Natural killer cell treated with Interleukin-12 subunit alpha and Interleukin-12 subunit beta and Interleukin-15 and Interleukin-18, amount 100 ng/mL, for 72 hours (primary cell): ENCODE measurements at regions not wholly inside any gene's neighbourhood (a gene's known extent, or its start where the extent isn't known, plus 50 kb on each side); places are given as distances from the start of the nearest gene placed in this dataset.

Experiments
- ATAC-seq, 2 donors: fragments of 150-1000 bp; cut with Tn5 transposase in 1 of 2; sonication (Bioruptor Pico), chemical (Tn5 transposase) in 1 of 2; 2 replicates each; pipeline ENCODE4 v1.10.0; 2021
- DNase-seq: peaks from one replicate; pipeline ENCODE4 v3.0.0; 2022; ENCODE audit warnings: low spot score
- H3K27ac Mint-ChIP-seq, 2 donors: 1 replicate in 1 of 2; 2 replicates in 1 of 2; pipeline ENCODE4 v1.8.0; 2022; ENCODE audit warnings: mixed read lengths in 2 of 2, mild to moderate bottlenecking in 1 of 2, moderate library complexity in 1 of 2
- H3K27me3 Mint-ChIP-seq, 2 donors: 1 replicate in 1 of 2; 2 replicates in 1 of 2; pipeline ENCODE4 v1.8.0; 2022; ENCODE audit warnings: mixed read lengths in 2 of 2
- H3K36me3 Mint-ChIP-seq: one replicate; pipeline ENCODE4 v1.8.0; 2022; ENCODE audit warnings: mixed read lengths
- H3K4me1 Mint-ChIP-seq, 2 donors: 1 replicate in 1 of 2; 2 replicates in 1 of 2; pipeline ENCODE4 v1.8.0; 2022; ENCODE audit warnings: low read depth in 2 of 2, mixed read lengths in 2 of 2, mild to moderate bottlenecking in 1 of 2
- H3K4me3 Mint-ChIP-seq: one replicate; pipeline ENCODE4 v1.8.0; 2022; ENCODE audit warnings: mixed read lengths
- H3K9me3 Mint-ChIP-seq: 2 replicates; pipeline ENCODE4 v1.8.0; 2022; ENCODE audit warnings: mixed read lengths

DNA sequence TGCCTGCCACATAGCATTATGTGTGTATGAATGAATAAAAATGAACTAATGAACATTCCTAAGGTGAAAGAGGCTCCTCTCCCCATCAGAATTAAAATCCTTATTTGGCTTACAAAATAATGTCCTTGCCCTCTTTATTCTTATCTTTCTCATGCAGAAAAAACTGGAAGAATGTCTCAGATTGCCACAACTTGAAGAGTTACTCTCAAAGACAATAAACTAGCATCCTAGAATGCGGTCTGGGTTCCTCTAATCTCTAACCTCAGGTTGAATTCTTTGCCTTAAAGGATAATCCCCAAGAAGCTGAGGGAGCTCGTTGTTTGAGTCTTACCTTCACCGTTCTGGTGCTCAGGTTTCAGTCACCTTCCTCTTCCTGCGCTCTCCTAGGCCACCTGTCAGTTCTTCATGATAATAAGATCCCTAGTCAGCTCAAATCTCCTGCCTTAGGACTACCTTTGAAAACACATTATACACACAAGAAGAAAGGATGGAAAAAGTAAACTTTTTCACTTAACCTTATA is 147.1 kb downstream of the PHLDA1 start:
- peaks cover 33 to 34% of the 10 kb centered on the region in 2 donors for H3K27me3 Mint-ChIP-seq

DNA sequence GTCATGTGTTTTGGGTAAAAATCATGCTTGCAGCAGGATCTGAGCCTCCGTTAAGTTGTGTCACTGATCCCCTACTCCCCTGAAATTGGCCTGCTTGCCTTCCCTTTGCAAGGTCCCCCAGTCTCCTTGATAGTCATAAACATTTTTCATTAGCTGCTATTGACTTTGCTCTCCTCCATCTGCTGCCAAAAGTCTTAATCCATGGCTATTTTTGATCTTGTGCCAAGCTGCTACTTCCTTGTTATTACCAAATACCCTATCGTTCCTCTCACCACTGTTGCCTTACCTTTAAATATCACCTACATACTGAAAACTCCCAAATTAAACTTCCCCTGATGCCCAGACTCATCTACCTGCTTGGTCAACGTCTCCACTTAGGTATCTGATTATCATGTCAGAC is 148.3 kb downstream of the PHLDA1 start:
- Mint-ChIP-seq H3K36me3 (no peaks in the 10 kb centered on the region), H3K27ac (no peak overlapping the region), H3K27me3 (peaks cover 32 to 34% of the 10 kb centered on the region in 2 donors), H3K4me3 (no peak overlapping the region), H3K4me1 (no peaks in the 10 kb centered on the region), H3K9me3 (peaks cover 6% of the 10 kb centered on the region)
- ATAC-seq: no peak
- DNase-seq: no peak

More for the DNA sequence above, 147.1 kb downstream of the PHLDA1 start:
- ATAC-seq: no peak
- H3K9me3 Mint-ChIP-seq: peaks cover 6% of the 10 kb centered on the region
- H3K27ac Mint-ChIP-seq: no peak overlapping the region
- no peaks in the 10 kb centered on the region for H3K36me3 Mint-ChIP-seq
- H3K4me1 Mint-ChIP-seq: peaks cover 0 to 3% of the 10 kb centered on the region in 2 donors
- no peak overlapping the region for H3K4me3 Mint-ChIP-seq
- no peak for DNase-seq

DNA sequence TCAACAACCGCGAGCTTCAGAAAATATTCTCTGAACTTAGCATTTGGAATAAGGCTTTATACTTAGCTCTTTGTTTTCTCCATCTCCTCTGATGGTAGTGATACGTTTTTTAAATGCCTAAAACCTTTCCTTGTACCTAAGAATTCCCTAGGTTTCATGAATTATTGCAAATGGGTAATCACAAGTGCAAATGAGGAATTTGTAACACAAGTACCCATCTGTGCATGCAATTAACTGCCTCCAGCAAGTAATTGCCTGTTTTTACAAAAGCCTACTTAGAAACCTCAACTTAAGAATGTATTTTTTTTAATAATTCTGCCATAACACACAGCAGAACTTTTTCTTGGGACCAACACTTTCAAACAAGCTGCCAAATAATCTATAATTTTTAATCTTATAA is 149.2 kb downstream of the PHLDA1 start:
- peaks cover 6% of the 10 kb centered on the region for H3K9me3 Mint-ChIP-seq
- DNase-seq (no peak), ATAC-seq (no peak)
- no peaks in the 10 kb centered on the region for H3K4me1 Mint-ChIP-seq
- no peak overlapping the region for H3K4me3 Mint-ChIP-seq
- no peaks in the 10 kb centered on the region for H3K36me3 Mint-ChIP-seq
- H3K27me3 Mint-ChIP-seq: peaks cover 32 to 40% of the 10 kb centered on the region in 2 donors
- H3K27ac Mint-ChIP-seq: no peak overlapping the region

DNA sequence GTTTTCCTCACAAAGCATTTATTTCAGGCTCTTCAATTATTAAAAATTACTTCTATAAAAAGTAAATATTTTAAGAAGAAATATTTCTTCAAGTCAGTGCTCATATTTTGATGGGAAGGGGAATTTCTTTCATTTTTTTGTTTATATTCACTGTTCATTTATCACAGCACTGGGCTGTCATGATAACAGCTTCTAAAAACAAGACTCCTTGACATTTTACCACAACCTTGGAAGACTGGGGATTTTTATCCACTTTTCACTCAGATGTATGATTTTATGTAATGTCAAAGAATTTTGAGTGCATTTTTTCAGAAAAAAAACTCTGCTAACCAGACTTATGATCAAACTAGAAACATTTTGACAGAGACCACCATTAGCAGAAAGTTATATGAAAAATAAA is 149.7 kb downstream of the PHLDA1 start:
- Mint-ChIP-seq H3K27ac (no peak overlapping the region), H3K27me3 (peaks cover 35 to 40% of the 10 kb centered on the region in 2 donors), H3K9me3 (peaks cover 6% of the 10 kb centered on the region), H3K36me3 (no peaks in the 10 kb centered on the region), H3K4me1 (no peaks in the 10 kb centered on the region), H3K4me3 (no peak overlapping the region)
- ATAC-seq: no peak
- DNase-seq: no peak

DNA sequence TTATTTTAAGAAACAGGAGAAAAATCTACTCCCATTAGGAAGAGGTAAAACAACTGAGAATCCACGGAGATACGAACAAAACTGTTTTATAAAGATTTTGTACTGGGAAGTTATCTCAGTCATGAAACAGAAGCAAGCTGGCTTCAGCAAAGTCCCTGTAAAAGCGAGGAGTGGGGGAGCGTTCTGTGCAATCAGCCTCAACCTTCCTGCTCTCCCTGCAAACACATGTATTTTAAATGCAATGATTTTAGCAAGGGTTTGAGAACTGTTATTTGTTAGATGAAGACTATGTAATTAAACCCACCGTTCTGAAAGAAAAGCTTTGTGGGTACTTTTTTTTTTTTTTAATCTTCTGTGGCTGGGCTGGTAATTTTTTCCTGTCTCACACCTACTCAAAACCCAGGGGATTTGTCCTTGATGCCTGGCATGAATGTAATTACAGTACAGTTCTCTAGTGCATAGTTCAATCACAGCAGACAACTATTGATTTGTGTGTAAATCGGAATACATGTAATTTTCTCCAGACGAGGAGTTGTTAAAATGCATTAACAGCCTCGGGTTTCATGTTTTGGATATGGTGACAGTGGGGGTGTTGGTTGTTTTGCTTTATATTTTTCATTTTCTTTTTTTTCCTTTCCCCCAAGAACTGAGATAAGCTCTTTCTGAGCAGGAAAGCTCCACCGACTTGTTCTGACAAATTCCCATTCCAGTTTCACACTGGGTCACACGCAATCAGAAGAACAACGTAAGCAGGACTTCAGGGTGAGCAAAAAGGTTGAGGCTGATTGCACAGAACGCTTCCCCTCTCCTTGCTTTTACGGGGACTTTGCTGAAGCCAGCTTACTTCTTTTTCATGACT is 153.6 kb downstream of the PHLDA1 start:
- ATAC-seq: no peak

DNA sequence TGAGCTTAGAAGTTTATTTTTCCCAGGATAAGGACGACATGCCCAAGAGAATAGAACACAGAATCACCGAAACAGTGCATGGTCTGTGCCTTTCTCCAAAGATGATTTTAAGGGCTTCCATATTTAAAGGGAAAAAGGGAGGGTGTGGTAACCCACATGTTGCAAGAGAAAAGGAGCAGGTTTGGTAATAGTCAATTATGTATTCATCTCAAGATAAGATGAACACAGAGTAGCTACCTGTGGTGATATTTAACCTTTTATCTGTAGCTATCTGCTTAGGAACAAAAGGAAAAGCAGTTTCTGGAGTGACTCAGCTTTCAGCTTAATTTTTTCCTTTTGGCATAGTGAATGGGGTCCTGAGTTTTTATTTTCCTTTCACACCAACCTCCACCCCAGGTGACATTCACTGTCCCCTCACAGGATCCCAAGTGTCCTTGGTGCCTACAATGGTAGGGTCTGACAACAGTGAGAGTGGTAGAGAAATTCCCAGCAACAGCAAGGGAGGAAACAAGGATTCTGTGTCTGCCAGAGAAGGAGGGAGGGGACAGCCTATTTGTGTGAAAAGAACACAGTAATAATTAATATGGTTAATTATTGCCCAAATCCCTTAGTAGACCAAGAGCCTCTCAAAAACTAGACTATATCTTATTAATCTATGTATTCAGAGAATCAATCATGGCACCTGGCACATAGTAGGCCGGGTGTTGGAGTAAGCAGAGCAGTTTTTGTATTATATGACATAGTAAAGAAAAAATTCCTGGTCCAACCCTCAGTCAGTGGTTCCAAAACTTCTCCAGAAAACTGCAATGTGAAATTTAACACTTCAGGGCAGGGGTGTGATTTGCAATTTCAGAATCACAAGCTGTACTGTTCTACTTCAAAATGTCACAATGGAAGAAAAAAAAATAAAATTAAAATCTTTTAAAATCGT is 154.5 kb downstream of the PHLDA1 start:
- ATAC-seq (no peak), DNase-seq (no peak)
- peaks cover 2% of the 10 kb centered on the region for H3K9me3 Mint-ChIP-seq
- H3K4me3 Mint-ChIP-seq: no peak overlapping the region
- peaks cover 35 to 41% of the 10 kb centered on the region in 2 donors for H3K27me3 Mint-ChIP-seq
- peaks cover 4% of the 10 kb centered on the region for H3K36me3 Mint-ChIP-seq
- no peak overlapping the region for H3K27ac Mint-ChIP-seq
- H3K4me1 Mint-ChIP-seq: peaks cover 0 to 2% of the 10 kb centered on the region in 2 donors

More for the DNA sequence above, 153.6 kb downstream of the PHLDA1 start:
- Mint-ChIP-seq H3K4me1 (no peaks in the 10 kb centered on the region), H3K9me3 (peaks cover 2% of the 10 kb centered on the region), H3K36me3 (peaks cover 4% of the 10 kb centered on the region), H3K4me3 (no peak overlapping the region), H3K27me3 (peaks cover 29 to 36% of the 10 kb centered on the region in 2 donors), H3K27ac (no peak overlapping the region)
- no peak for DNase-seq

DNA sequence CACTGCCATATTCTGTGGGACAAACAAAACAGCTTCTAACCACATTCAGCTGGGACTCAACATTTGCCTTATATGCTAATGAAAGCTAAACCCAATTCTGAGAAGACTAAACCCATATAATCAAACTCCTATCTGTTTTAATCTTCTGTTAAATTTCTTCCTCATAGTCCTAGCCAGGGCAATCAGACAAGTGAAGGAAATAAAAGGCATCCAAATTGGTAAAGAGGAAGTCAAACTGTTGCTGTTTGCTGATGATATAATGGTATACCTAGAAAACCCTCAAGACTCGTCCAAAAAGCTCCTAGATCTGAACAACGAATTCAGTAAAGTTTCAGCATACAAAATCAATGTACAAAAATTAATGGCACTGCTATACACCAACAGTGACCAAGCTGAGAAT is 157.1 kb downstream of the PHLDA1 start:
- no peak overlapping the region for H3K27ac Mint-ChIP-seq
- no peak overlapping the region for H3K4me3 Mint-ChIP-seq
- H3K36me3 Mint-ChIP-seq: peaks cover 4% of the 10 kb centered on the region
- H3K9me3 Mint-ChIP-seq: peaks cover 2% of the 10 kb centered on the region
- DNase-seq: no peak
- peaks cover 29 to 36% of the 10 kb centered on the region in 2 donors for H3K27me3 Mint-ChIP-seq
- no peak for ATAC-seq
- peaks cover 0 to 8% of the 10 kb centered on the region in 2 donors for H3K4me1 Mint-ChIP-seq

DNA sequence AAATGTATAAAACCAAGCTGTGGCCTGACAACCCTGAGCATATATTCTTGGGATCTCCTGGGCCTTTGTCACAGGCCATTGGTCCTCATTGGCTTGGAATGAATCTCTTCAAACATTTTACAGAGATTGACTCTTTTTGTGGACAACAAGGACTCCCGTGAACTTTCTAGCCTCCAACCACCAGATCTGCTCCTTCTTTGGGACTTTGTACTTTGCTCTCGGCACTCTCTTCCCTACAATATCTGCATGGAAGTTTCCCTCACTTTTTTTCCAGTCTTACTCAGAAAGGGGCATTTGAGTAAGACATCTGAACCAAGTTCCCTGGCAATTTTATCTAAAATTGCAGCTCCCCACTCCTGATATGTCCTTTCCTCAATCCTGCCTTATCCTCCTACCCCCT is 158.8 kb downstream of the PHLDA1 start:
- Mint-ChIP-seq H3K36me3 (peaks cover 4% of the 10 kb centered on the region), H3K4me3 (no peak overlapping the region), H3K27ac (peak overlapping the region in 1 of 2 donors; percentile 53)

DNA sequence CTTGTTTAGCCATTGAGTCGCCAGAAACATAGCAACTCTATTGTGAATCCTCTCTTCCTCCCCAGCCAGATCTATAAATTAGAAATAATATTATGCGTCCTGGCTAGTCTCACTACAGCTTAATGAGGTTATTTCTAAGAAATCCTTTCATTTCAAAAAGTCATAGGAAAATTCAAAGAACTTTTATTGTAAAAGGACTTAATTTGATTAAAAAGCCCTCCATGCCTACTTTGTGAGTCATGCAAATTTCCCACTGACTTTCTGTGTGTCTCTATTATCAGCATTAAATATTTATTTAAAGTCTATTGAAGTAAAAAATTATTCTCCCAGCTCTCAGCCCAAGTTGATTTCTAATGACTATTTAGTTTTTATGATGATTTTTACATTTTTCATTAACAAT is 160.7 kb downstream of the PHLDA1 start:
- H3K27ac Mint-ChIP-seq: no peak overlapping the region
- H3K27me3 Mint-ChIP-seq: peaks cover 19 to 20% of the 10 kb centered on the region in 2 donors
- DNase-seq: no peak
- peaks cover 10% of the 10 kb centered on the region for H3K9me3 Mint-ChIP-seq
- peaks cover 0 to 16% of the 10 kb centered on the region in 2 donors for H3K4me1 Mint-ChIP-seq
- peaks cover 4% of the 10 kb centered on the region for H3K36me3 Mint-ChIP-seq
- ATAC-seq: no peak
- no peak overlapping the region for H3K4me3 Mint-ChIP-seq

More for the DNA sequence above, 158.8 kb downstream of the PHLDA1 start:
- no peak for DNase-seq
- no peak for ATAC-seq
- Mint-ChIP-seq H3K9me3 (peaks cover 2% of the 10 kb centered on the region), H3K4me1 (peaks cover 0 to 9% of the 10 kb centered on the region in 2 donors), H3K27me3 (peaks cover 23 to 26% of the 10 kb centered on the region in 2 donors)

DNA sequence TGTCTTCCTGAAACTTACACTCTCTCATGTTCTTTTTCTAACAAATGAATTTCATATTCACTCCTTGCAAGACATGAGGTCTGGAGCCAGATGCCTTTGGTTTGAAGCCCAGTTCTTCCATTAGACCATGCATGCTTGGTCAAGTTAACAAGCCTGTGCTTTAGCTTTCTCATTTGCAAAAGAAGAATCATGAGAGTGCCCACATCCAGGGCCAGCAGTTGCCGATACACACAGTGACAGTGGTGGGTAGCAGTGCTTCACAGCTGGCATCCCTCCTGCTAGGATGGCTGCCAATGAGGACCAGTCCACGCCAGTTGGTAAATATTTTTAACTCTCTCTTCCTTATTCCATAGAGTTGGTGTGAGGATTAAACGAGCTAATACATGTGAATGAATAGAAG is 163.1 kb downstream of the PHLDA1 start:
- peaks cover 0 to 16% of the 10 kb centered on the region in 2 donors for H3K4me1 Mint-ChIP-seq
- no peak for ATAC-seq
- no peaks in the 10 kb centered on the region for H3K36me3 Mint-ChIP-seq
- H3K27ac Mint-ChIP-seq: no peak overlapping the region
- H3K4me3 Mint-ChIP-seq: no peak overlapping the region
- peaks cover 9 to 11% of the 10 kb centered on the region in 2 donors for H3K27me3 Mint-ChIP-seq
- DNase-seq: no peak
- peaks cover 8% of the 10 kb centered on the region for H3K9me3 Mint-ChIP-seq

DNA sequence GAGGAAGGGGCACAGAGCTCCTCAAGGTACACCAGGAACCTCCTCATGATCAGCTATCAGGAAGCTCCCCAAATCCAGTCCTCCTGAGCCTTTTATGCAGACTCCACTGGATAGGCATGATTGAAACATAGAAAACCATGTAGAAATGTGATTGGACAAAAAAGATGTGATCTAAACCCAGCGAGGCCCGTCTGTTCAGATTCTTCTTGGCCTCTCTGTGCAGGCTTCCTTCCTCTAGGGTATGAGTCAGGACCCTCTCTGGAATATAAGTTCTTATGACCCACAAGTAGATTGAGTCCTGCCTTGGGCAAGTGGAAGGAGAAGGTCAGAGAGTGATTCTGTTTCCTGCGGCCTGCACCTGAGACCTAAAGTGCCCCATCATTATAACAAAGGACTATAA is 166.3 kb downstream of the PHLDA1 start:
- no peaks in the 10 kb centered on the region for H3K36me3 Mint-ChIP-seq
- peaks cover 0 to 10% of the 10 kb centered on the region in 2 donors for H3K4me1 Mint-ChIP-seq
- no peak overlapping the region for H3K4me3 Mint-ChIP-seq
- H3K27ac Mint-ChIP-seq: no peak overlapping the region
- H3K27me3 Mint-ChIP-seq: no peaks in the 10 kb centered on the region
- H3K9me3 Mint-ChIP-seq: peaks cover 8% of the 10 kb centered on the region
- DNase-seq: no peak
- no peak for ATAC-seq

DNA sequence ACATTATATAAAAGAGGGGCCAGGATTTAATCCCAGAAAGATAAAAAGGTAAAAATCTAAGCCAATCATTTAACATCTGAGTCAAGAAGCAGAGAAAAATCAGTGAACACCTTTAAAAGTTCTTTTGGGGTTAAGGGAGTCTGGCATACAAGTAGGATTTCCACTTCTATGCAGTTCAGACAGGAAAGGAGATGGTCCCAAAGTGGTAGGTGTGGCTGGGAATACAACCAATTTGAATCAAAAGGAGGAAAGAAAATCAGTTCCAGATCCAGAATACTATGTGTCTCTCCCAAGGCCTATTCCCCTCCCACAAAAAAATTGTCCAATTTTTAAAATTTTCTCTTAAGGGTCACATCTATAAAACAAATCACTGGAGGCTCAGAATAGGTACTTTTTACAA is 167.4 kb downstream of the PHLDA1 start:
- no peak for ATAC-seq
- Mint-ChIP-seq H3K27me3 (peaks cover 0 to 3% of the 10 kb centered on the region in 2 donors), H3K4me3 (no peak overlapping the region), H3K4me1 (peaks cover 0 to 10% of the 10 kb centered on the region in 2 donors), H3K36me3 (no peaks in the 10 kb centered on the region), H3K27ac (no peak overlapping the region), H3K9me3 (peaks cover 8% of the 10 kb centered on the region)
- DNase-seq: no peak

DNA sequence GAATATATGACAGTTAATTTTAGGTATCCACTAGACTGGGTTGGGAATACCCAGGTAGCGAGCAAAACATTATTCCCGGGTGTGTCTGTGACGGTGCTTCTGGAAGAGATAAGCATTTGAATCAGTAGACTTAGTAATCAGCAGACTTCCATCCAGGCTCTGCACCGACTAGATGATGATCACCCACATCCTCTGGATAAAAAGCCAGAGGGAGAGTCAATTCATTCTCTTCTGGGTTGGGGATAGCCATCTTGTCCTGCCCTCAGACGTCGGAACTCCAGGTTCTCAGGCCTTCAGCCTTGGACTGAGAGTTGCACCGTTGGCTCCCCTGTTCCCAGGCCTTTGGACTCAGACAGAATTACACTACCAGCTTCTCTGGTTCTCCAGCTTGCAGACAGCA is 168.0 kb downstream of the PHLDA1 start:
- no peak for ATAC-seq
- Mint-ChIP-seq H3K27me3 (peaks cover 0 to 3% of the 10 kb centered on the region in 2 donors), H3K9me3 (peaks cover 8% of the 10 kb centered on the region)

More for the DNA sequence above, 168.0 kb downstream of the PHLDA1 start:
- H3K36me3 Mint-ChIP-seq: no peaks in the 10 kb centered on the region
- H3K27ac Mint-ChIP-seq: peak overlapping the region in 1 of 2 donors; percentile 33
- DNase-seq: no peak
- peaks cover 0 to 10% of the 10 kb centered on the region in 2 donors for H3K4me1 Mint-ChIP-seq
- H3K4me3 Mint-ChIP-seq: no peak overlapping the region
